Nephron progenitor cell (in vitro differentiated cells): ENCODE measurements at regions not wholly inside any gene's neighbourhood (a gene's known extent, or its start where the extent isn't known, plus 50 kb on each side); places are given as distances from the start of the nearest gene placed in this dataset.

ENCODE experiments used
- DNase-seq: peaks from one replicate; pipeline ENCODE4 v3.0.0; 2021
- H3K27ac Mint-ChIP-seq: 2 replicates; pipeline ENCODE4 v1.8.0; 2021; ENCODE audit warnings: mild to moderate bottlenecking, moderate library complexity, mixed read lengths
- H3K27me3 Mint-ChIP-seq: 2 replicates; pipeline ENCODE4 v1.8.0; 2021; ENCODE audit warnings: mild to moderate bottlenecking, low read depth, mixed read lengths; ENCODE audit not compliant: poor library complexity
- H3K36me3 Mint-ChIP-seq: 2 replicates; pipeline ENCODE4 v1.8.0; 2021; ENCODE audit warnings: low read depth, mixed read lengths
- H3K4me1 Mint-ChIP-seq: 2 replicates; pipeline ENCODE4 v1.8.0; 2021; ENCODE audit warnings: mixed read lengths
- H3K4me3 Mint-ChIP-seq: 2 replicates; pipeline ENCODE4 v1.8.0; 2021; ENCODE audit warnings: mild to moderate bottlenecking, moderate library complexity, mixed read lengths
- H3K9me3 Mint-ChIP-seq: 2 replicates; pipeline ENCODE4 v1.8.0; 2021; ENCODE audit warnings: mild to moderate bottlenecking, moderate library complexity, mixed read lengths
- TF ChIP-seq, protein P1 (sequence below): fragments of 200-600 bp; sonication (generic); IDR thresholded peaks from 2 replicates; pipeline ENCODE4 v1.5.0; 2021; ENCODE audit warnings: antibody characterized with exemption

DNA sequence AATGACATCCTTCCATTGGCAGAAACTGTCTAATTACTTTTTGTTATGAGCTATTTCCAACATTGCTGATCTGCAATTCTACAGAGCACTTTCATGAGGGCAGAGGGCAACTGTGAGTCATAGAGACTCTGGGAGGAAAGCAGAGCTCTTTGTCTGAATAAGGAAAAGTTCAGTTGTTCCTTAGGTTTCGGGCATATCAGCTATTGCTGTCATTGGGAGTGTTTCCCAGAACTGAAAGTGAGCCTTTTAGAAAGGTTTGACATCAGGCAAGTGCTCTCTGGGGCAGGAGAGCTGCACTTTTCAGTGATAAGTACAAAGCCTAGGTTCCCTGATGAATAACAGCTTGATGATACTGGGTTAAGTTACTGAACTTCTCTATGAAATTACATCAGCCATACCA is 119.2 kb upstream of the EDNRA start:
- Mint-ChIP-seq H3K4me1 (peaks cover 27% of the 10 kb centered on the region), H3K36me3 (peaks cover 6% of the 10 kb centered on the region), H3K9me3 (peaks cover 18% of the 10 kb centered on the region), H3K27me3 (peaks cover 5% of the 10 kb centered on the region), H3K27ac (no peak overlapping the region), H3K4me3 (no peak overlapping the region)
- no peak for DNase-seq
- TF ChIP-seq, protein P1, sequence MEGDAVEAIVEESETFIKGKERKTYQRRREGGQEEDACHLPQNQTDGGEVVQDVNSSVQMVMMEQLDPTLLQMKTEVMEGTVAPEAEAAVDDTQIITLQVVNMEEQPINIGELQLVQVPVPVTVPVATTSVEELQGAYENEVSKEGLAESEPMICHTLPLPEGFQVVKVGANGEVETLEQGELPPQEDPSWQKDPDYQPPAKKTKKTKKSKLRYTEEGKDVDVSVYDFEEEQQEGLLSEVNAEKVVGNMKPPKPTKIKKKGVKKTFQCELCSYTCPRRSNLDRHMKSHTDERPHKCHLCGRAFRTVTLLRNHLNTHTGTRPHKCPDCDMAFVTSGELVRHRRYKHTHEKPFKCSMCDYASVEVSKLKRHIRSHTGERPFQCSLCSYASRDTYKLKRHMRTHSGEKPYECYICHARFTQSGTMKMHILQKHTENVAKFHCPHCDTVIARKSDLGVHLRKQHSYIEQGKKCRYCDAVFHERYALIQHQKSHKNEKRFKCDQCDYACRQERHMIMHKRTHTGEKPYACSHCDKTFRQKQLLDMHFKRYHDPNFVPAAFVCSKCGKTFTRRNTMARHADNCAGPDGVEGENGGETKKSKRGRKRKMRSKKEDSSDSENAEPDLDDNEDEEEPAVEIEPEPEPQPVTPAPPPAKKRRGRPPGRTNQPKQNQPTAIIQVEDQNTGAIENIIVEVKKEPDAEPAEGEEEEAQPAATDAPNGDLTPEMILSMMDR, result no peak

DNA sequence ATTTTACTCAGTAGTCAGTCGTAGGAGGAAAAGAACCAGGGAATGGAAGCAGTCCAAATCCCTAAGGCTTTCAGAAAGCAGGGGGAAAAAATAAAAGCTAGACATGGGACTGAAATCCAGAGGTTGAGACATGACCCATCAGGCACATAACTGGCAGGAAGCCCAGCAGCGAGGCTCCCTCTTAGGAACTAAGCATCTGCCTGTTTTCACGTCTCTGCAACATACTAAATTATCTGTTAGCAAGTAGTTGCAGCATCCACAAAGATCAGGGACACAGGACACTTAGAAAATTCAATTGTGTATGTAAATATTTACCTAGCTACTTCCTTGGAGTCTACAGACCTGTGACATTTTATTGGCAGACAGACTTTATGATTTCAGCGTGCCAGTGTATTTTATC is 118.0 kb upstream of the EDNRA start:
- peaks cover 5% of the 10 kb centered on the region for H3K27me3 Mint-ChIP-seq
- H3K9me3 Mint-ChIP-seq, result peaks cover 13% of the 10 kb centered on the region
- TF ChIP-seq, protein P1, result no peak

DNA sequence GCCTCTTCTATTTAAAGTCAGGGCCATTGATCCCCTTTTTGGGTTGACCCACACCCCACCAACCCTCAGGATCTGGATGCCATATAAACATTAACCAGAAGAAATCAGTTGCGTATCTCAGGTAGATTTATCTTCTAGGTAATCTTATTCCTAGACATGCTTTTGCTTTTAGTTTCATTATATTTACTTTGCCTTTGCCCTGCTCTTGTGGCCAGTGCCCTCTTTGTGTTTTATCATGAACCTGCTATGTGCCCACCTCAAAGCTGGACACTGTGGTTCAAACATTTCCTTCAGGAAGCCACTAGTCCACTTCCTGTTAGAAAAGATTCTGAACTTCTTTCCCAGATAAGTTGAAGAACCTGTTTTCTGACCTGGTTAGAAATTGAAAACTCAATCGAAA is 117.4 kb upstream of the EDNRA start:
- peaks cover 13% of the 10 kb centered on the region for H3K9me3 Mint-ChIP-seq
- no peak for DNase-seq
- TF ChIP-seq, protein P1, result no peak
- H3K27ac Mint-ChIP-seq, result no peak overlapping the region
- H3K36me3 Mint-ChIP-seq, result peaks cover 6% of the 10 kb centered on the region
- H3K4me3 Mint-ChIP-seq, result no peak overlapping the region
- peaks cover 5% of the 10 kb centered on the region for H3K27me3 Mint-ChIP-seq
- peaks cover 27% of the 10 kb centered on the region for H3K4me1 Mint-ChIP-seq

More for the DNA sequence above, 118.0 kb upstream of the EDNRA start:
- Mint-ChIP-seq H3K4me3 (no peak overlapping the region), H3K27ac (peak overlapping the region; percentile 7), H3K36me3 (peaks cover 6% of the 10 kb centered on the region), H3K4me1 (peaks cover 27% of the 10 kb centered on the region)
- DNase-seq, result no peak

DNA sequence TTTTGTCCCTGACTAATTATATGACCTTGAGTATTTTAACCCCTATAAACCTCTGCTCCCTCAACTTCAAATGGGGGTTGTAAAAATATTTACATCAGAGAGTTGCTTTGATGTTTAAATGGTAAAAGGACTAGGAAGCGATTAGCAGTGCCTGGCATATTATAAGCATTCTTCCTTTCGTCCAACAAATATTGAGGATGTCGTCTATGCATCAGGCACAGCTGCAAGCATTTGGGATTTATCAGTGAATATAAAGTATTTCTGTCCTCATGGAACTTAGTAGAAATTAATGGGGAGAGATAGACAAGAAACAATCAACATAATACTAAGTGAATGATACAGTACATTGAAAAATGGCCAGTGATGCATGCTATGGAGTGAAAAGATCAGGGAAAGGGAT is 115.5 kb upstream of the EDNRA start:
- Mint-ChIP-seq H3K4me1 (peaks cover 27% of the 10 kb centered on the region), H3K27ac (peak overlapping the region; percentile 9), H3K9me3 (no peaks in the 10 kb centered on the region), H3K27me3 (peaks cover 5% of the 10 kb centered on the region), H3K36me3 (no peaks in the 10 kb centered on the region), H3K4me3 (no peak overlapping the region)
- TF ChIP-seq, protein P1, result no peak
- DNase-seq, result no peak

DNA sequence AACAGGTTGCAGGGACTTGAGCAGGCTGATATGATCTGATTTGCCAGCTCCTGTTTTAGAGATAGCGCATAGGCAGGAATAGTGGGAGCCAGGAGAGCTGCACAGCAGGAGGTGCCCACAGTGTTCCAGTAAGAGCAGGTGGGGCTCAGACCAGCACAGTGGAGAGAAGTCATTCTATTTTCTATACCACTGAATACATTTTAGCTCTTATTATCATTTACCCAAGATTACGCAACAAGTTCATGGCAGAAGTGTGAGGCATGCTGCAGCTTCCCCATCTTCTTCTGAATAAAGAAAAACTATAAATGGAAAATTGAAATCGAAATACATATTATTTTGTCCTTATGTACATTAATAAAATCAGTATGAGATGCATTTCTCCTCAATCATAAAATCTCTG is 114.7 kb upstream of the EDNRA start:
- no peak overlapping the region for H3K4me3 Mint-ChIP-seq
- peaks cover 27% of the 10 kb centered on the region for H3K4me1 Mint-ChIP-seq
- TF ChIP-seq, protein P1, result no peak
- peaks cover 5% of the 10 kb centered on the region for H3K27me3 Mint-ChIP-seq
- no peaks in the 10 kb centered on the region for H3K9me3 Mint-ChIP-seq
- no peaks in the 10 kb centered on the region for H3K36me3 Mint-ChIP-seq
- no peak for DNase-seq
- H3K27ac Mint-ChIP-seq, result no peak overlapping the region

DNA sequence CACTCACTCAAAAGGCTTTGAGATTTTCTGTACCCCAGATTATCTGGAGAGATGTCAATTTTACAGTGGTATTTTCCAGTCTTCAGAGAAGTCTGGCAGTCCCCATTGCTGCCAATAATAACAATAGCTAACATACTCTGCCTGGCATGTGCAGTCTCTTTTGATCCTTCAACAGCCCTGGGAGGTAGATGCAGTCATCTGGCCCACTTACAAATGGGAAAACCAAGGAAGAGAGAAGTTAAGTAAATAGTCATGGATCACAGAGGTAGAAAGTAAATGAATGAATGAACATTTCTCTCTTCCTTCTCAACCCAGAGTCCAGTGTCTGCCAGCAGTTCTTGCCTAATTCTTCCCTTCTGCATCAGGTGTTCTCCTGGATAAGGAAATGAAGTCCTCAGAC is 113.0 kb upstream of the EDNRA start:
- H3K9me3 Mint-ChIP-seq, result peaks cover 5% of the 10 kb centered on the region
- peaks cover 3% of the 10 kb centered on the region for H3K27me3 Mint-ChIP-seq
- no peak for DNase-seq
- H3K4me3 Mint-ChIP-seq, result no peak overlapping the region
- H3K36me3 Mint-ChIP-seq, result no peaks in the 10 kb centered on the region
- TF ChIP-seq, protein P1, result no peak
- H3K27ac Mint-ChIP-seq, result no peak overlapping the region
- H3K4me1 Mint-ChIP-seq, result peaks cover 22% of the 10 kb centered on the region
